ENCODE measurements at regions not wholly inside any gene's neighbourhood (a gene's known extent, or its start where the extent isn't known, plus 50 kb on each side); places are given as distances from the start of the nearest gene placed in this dataset.

DNA sequence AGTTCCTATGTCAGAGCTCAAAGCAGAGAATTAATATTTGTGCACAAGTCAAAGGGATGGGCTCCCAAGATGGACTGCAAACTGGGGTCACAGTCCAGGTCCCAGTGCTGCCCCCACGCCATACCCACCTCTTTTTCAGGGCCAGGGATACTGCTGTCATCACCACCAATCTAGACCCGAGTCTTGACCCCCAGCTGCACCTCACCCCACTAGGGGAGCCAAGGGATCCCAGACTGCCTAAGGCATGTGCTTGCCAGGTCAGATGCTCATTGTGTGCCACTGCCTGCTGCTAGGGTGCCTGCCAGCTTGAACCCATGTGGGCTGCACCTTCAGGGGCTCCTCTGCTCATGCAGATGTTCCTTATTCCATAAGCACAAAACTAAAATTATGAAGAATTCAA is 215.6 kb upstream of the NREP start:
- no peak overlapping the region for H2AFZ ChIP-seq (ENCODE audit: low read length)
- CTCF ChIA-PET, result no interaction called here
- no peaks in the 10 kb centered on the region for H3K9me2 ChIP-seq (replicated peaks; ENCODE audit: low read length)
- POLR2A ChIA-PET (ENCODE audit: unreplicated experiment), result no interaction called here
- BruUV-seq (replicated peaks), result no TSS peak
- no peaks in the 10 kb centered on the region for H3K9me3 ChIP-seq (ENCODE audit: low read length)
- no peaks in the 10 kb centered on the region for H3K79me2 ChIP-seq (ENCODE audit: low read length)
- H3K4me2 ChIP-seq (ENCODE audit: low read length), result no peak overlapping the region
- H3K27me3 ChIP-seq (ENCODE audit: low read length), result 0 out of 2 replicates have a peak, but pooled peaks cover 3% of the 10 kb centered on the region
- TF ChIP-seq EZH2phosphoT487 (IDR thresholded peaks at IDR 0.05; ENCODE audit: borderline replicate concordance, low read length) (no peak), CTCF (conservative IDR thresholded peaks at IDR 0.05; ENCODE audit: low read depth, low read length) (no peak), EZH2 (IDR thresholded peaks at IDR 0.05; ENCODE audit: low read length, unreplicated experiment) (no peak)
- no peak overlapping the region for H3K27ac ChIP-seq (ENCODE audit: low read length)
- intact Hi-C loops (cut with micrococcal nuclease), result no loop called here
- ATAC-seq (no peak), DNase-seq (no peak)
- H4K20me1 ChIP-seq (ENCODE audit: low read length), result no peaks in the 10 kb centered on the region
- no peaks in the 10 kb centered on the region for H3F3A ChIP-seq (ENCODE audit: low read length, unreplicated experiment)
- H3K4me3 ChIP-seq (ENCODE audit: low read length), result no peak overlapping the region
- H3K9ac ChIP-seq (ENCODE audit: low read length), result no peak overlapping the region
- no peaks in the 10 kb centered on the region for H3K4me1 ChIP-seq (ENCODE audit: insufficient read depth, low read length)
- no peaks in the 10 kb centered on the region for H3K36me3 ChIP-seq (ENCODE audit: low read depth, low read length)

GRCh38 chr5:111972080-111972479 is 215.1 kb upstream of the NREP start:
- POLR2A ChIA-PET (ENCODE audit: unreplicated experiment), result no interaction called here
- Histone ChIP-seq H3K27me3 (ENCODE audit: low read length) (0 out of 2 replicates have a peak, but pooled peaks cover 3% of the 10 kb centered on the region), H3K9ac (ENCODE audit: low read length) (no peak overlapping the region), H3K4me3 (ENCODE audit: low read length) (no peak overlapping the region), H4K20me1 (ENCODE audit: low read length) (no peaks in the 10 kb centered on the region), H3K27ac (ENCODE audit: low read length) (no peak overlapping the region), H3K4me1 (ENCODE audit: insufficient read depth, low read length) (no peaks in the 10 kb centered on the region), H3K9me2 (replicated peaks; ENCODE audit: low read length) (no peaks in the 10 kb centered on the region), H3K79me2 (ENCODE audit: low read length) (no peaks in the 10 kb centered on the region), H3K36me3 (ENCODE audit: low read depth, low read length) (no peaks in the 10 kb centered on the region), H3F3A (ENCODE audit: low read length, unreplicated experiment) (no peaks in the 10 kb centered on the region), H3K9me3 (ENCODE audit: low read length) (no peaks in the 10 kb centered on the region), H2AFZ (ENCODE audit: low read length) (no peak overlapping the region), H3K4me2 (ENCODE audit: low read length) (no peak overlapping the region)
- DNase-seq, result no peak
- ATAC-seq, result no peak
- TF ChIP-seq EZH2 (IDR thresholded peaks at IDR 0.05; ENCODE audit: low read length, unreplicated experiment), result no peak
- TF ChIP-seq EZH2phosphoT487 (IDR thresholded peaks at IDR 0.05; ENCODE audit: borderline replicate concordance, low read length), result no peak
- TF ChIP-seq CTCF (conservative IDR thresholded peaks at IDR 0.05; ENCODE audit: low read depth, low read length), result no peak
- BruUV-seq (replicated peaks), result no TSS peak
- intact Hi-C loops (cut with micrococcal nuclease), result no loop called here
- CTCF ChIA-PET, result no interaction called here

GRCh38 chr5:111968459-111968858 is 211.5 kb upstream of the NREP start:
- BruUV-seq (replicated peaks), result no TSS peak
- intact Hi-C loops (cut with micrococcal nuclease), result no loop called here
- Histone ChIP-seq H3K36me3 (ENCODE audit: low read depth, low read length) (no peaks in the 10 kb centered on the region), H3K4me3 (ENCODE audit: low read length) (no peak overlapping the region), H3F3A (ENCODE audit: low read length, unreplicated experiment) (no peaks in the 10 kb centered on the region), H3K27ac (ENCODE audit: low read length) (no peak overlapping the region), H3K4me1 (ENCODE audit: insufficient read depth, low read length) (no peaks in the 10 kb centered on the region), H2AFZ (ENCODE audit: low read length) (no peak overlapping the region), H3K4me2 (ENCODE audit: low read length) (no peak overlapping the region), H3K27me3 (ENCODE audit: low read length) (no peaks in the 10 kb centered on the region), H3K9me2 (replicated peaks; ENCODE audit: low read length) (no peaks in the 10 kb centered on the region), H3K9ac (ENCODE audit: low read length) (no peak overlapping the region), H3K9me3 (ENCODE audit: low read length) (no peaks in the 10 kb centered on the region), H3K79me2 (ENCODE audit: low read length) (no peaks in the 10 kb centered on the region), H4K20me1 (ENCODE audit: low read length) (no peaks in the 10 kb centered on the region)
- TF ChIP-seq EZH2 (IDR thresholded peaks at IDR 0.05; ENCODE audit: low read length, unreplicated experiment), result no peak
- TF ChIP-seq EZH2phosphoT487 (IDR thresholded peaks at IDR 0.05; ENCODE audit: borderline replicate concordance, low read length), result no peak
- TF ChIP-seq CTCF (conservative IDR thresholded peaks at IDR 0.05; ENCODE audit: low read depth, low read length), result no peak
- ATAC-seq, result no peak
- DNase-seq, result no peak
- ChIA-PET POLR2A (ENCODE audit: unreplicated experiment) (no interaction called here), CTCF (no interaction called here)
